ENCODE measurements at regions not wholly inside any gene's neighbourhood (a gene's known extent, or its start where the extent isn't known, plus 50 kb on each side); places are given as distances from the start of the nearest gene placed in this dataset.
"Not testable (repeated sequence)": the region's sequence is repeated elsewhere in the genome, so short reads cannot be mapped to it uniquely, and the experiment has no call there.

DNA sequence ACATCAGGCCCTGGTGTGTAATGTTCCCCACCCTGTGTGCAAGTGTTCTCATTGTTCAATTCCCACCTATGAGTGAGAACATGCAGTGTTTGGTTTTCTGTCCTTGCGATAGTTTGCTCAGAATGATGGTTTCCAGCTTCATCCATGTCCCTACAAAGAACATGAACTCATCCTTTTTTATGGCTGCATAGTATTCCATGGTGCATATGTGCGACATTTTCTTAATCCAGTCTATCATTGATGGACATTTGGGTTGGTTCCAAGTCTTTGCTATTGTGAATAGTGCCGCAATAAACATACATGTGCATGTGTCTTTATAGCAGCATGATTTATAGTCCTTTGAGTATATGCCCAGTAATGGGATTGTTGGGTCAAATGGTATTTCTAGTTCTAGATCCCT lies 60.5 kb upstream of the PSME4 start:
- DNase-seq (ENCODE audit: low read depth): not testable (repeated sequence)

DNA sequence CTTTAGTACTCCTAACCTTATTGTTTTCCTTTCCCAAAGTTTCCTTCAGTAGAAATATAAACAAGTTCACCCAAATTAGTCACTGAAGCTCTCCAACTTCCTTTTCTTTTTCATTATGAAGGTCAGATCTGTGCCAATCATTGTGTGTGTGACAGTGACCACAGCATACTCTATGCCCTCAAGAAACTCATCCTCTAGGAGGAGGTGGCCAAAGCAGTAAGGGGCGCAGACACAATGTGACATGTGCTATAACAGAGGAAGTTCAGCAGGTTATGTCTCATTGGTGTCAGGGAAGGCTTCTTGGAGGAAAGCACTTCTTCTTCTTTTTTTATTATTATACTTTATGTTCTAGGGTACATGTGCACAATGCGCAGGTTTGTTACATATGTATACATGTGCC lies 60.0 kb upstream of the PSME4 start:
- DNase-seq (ENCODE audit: low read depth): no peak

DNA sequence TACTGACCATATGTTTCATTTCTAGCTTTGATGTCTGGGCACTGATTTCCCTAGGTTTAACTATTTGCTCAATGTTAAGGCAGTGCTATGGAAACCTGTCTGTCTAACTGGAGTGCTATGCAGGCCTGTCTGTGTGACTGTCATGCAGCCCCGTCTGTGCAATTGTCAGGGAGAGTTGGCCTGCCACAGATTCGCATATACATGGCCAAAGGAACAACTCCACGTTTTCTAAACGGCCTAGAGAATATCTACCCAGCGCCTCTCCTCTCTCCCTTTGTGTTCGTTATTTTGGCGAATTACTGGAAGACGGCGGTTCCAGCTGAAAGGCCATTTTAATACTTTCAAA lies 59.6 kb upstream of the PSME4 start:
- no peak for DNase-seq (ENCODE audit: low read depth)

DNA sequence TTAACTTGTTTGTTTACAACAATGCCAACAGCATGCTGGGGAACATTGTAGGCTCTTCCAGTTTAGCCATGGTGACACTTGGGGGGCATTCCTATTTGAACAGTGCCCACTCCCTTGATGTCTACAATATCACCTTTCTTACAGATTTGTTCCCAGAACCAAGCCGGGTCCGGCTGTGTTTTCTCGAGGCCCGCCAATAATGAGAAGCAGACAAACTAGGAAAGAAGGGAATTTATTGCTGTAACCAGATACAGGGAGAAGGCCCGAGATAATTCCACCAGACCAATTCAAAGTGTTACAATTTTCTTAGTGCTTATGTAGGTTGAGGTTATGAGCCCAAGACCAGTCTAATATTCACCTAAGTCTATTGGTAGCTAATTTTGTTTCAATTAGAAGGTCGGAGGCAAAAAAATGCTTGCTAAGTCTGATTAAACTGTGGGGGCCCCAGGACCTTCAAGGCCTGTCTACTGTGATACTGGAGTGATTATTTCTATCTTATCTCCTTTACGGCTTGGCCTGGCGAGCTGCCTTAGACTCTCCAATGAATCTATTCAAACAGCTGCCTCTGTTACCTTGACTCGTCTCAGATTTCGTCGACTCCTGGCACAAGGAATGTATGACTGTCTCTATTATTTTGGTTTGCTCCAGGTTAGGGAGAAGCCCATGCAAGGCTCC lies 59.1 kb upstream of the PSME4 start:
- DNase-seq (ENCODE audit: low read depth): no peak

DNA sequence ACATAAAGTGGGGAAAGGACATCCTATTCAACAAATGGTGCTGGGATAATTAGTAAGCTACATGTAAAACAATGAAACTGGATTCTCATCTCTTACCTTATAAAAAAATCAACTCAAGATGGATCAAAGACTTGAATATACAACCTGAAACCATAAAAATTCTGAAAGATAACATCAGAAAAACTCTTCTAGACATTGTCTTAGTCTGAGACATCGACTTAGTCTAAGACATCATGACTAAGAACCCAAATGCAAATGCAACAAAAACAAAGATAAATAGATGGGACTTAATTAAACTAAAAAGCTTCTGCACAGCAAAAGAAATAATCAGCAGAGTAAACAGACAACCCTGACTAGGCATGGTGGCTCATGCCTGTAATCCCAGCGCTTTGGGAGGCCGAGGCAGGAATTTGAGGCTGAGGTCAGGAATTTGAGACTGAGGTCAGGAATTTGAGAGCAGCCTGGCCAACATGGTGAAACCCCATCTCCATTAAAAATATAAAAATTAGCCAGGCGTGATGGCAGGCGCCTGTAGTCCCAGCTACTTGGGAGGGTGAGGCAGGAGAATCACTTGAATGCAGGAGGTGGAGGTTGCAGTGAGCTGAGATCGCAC lies 54.8 kb upstream of the PSME4 start:
- DNase-seq (ENCODE audit: low read depth): not testable (repeated sequence)

DNA sequence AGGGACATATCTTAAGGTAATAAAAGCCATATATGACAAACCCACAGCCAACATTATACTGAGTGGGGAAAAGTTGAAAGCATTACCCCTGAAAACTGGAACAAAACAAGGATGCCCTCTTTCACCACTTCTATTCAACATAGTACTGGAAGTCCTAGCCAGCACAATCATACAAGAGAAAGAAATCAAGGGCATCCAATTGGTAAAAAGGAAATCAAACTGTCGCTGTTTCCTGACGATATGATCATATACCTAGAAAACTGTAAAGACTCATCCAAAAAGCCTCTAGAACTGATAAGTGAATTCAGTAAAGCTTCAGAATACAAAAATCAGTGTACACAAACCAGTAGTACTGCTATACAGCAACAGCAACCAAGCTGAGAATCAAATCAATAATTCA lies 53.8 kb upstream of the PSME4 start:
- no peak for DNase-seq (ENCODE audit: low read depth)

DNA sequence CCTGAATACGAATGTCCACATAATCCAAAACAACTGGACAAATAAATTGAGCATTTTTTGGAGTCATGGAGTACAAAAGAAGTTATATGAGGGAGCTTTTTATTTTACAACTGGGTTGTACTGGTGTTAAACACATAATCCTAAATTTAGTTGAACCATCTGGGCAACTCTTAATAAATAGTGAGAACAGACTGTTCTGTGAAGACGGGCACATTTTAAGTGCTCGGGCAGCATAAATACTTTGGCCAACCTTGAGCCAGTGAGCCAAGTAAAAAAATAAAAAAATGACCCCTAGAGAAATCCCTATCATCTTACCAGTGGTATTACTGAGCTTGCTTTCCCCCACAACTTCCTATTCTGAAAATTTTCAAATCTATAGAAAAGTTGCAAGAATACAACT lies 50.9 kb upstream of the PSME4 start:
- no peak for DNase-seq (ENCODE audit: low read depth)

DNA sequence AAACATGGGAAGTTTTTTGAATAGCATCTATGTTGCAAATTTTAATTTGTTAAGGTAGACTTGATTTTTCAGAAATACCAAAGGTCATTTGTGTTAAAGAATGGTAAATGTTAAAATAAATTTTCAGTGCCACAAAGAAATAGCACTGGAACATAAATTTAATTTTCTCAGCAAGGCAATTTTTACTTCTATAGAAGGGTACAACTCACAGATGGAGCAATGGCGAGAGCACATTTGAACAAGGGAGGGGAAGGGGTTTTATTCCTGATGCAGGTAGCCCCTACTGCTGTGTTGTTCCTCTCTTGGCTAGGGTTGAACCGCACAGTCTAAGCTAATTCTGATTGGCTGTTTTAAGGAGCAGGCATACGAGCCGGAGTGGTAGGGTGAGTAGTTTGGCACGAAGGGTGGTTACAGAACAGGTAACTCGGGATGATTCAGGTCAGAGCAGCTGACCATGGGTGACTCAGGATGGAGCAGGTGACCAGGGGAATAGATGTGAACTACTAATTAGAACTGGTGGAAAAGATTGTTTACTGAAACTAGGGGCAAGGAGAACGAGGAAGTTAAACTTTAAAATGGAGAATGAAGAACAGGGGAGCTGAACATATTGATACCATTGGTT lies 50.1 kb upstream of the PSME4 start:
- no peak for DNase-seq (ENCODE audit: low read depth)

All from activated gamma-delta T cell treated with anti-CD3 and anti-CD28 coated beads, Interleukin-2, amount 50 U/mL, for 16 hours (primary cell).